Osteocyte (in vitro differentiated cells): ENCODE measurements at regions not wholly inside any gene's neighbourhood (a gene's known extent, or its start where the extent isn't known, plus 50 kb on each side); places are given as distances from the start of the nearest gene placed in this dataset.

ENCODE experiments used
- DNase-seq: peaks from one replicate; pipeline ENCODE4 v3.0.0; 2021; ENCODE audit warnings: mixed read lengths; ENCODE audit not compliant: unreplicated experiment; ENCODE audit errors: extremely low spot score
- H3K27ac Mint-ChIP-seq: one replicate; pipeline ENCODE4 v1.8.0; 2021; ENCODE audit warnings: mild to moderate bottlenecking, mixed read lengths; ENCODE audit not compliant: unreplicated experiment
- H3K27me3 Mint-ChIP-seq: one replicate; pipeline ENCODE4 v1.8.0; 2021; ENCODE audit warnings: mixed read lengths; ENCODE audit not compliant: unreplicated experiment
- H3K36me3 Mint-ChIP-seq: one replicate; pipeline ENCODE4 v1.8.0; 2021; ENCODE audit warnings: mixed read lengths; ENCODE audit not compliant: unreplicated experiment
- H3K4me1 Mint-ChIP-seq: one replicate; pipeline ENCODE4 v1.8.0; 2021; ENCODE audit warnings: mixed read lengths; ENCODE audit not compliant: unreplicated experiment
- H3K4me3 Mint-ChIP-seq: one replicate; pipeline ENCODE4 v1.8.0; 2021; ENCODE audit warnings: mild to moderate bottlenecking, moderate library complexity, mixed read lengths; ENCODE audit not compliant: unreplicated experiment
- H3K9me3 Mint-ChIP-seq: one replicate; pipeline ENCODE4 v1.8.0; 2021; ENCODE audit warnings: mixed read lengths; ENCODE audit not compliant: unreplicated experiment
- CTCF ChIP-seq: fragments of 200-600 bp; sonication (generic); IDR thresholded peaks from 2 replicates; pipeline ENCODE4 v1.5.0; 2021; ENCODE audit warnings: antibody characterized with exemption, mild to moderate bottlenecking, moderate library complexity

GRCh38 chr16:72422308-72422897, 250.4 kb upstream of the PMFBP1 start:
- Mint-ChIP-seq H3K4me3 (no peak overlapping the region), H3K27ac (no peak overlapping the region), H3K36me3 (peaks cover 27% of the 10 kb centered on the region), H3K27me3 (no peaks in the 10 kb centered on the region), H3K4me1 (no peaks in the 10 kb centered on the region), H3K9me3 (peaks cover 40% of the 10 kb centered on the region)
- no peak for TF ChIP-seq CTCF
- no peak for DNase-seq

- Mint-ChIP-seq H3K4me3 (no peak overlapping the region), H3K4me1 (no peaks in the 10 kb centered on the region), H3K27ac (no peak overlapping the region), H3K27me3 (no peaks in the 10 kb centered on the region), H3K9me3 (peaks cover 45% of the 10 kb centered on the region), H3K36me3 (peaks cover 26% of the 10 kb centered on the region)
- no peak for TF ChIP-seq CTCF
- no peak for DNase-seq
Measured at GRCh38 chr16:72419638-72420037, 247.7 kb upstream of the PMFBP1 start.

- Mint-ChIP-seq H3K4me3 (no peak overlapping the region), H3K27me3 (no peaks in the 10 kb centered on the region), H3K4me1 (peaks cover 3% of the 10 kb centered on the region), H3K9me3 (peaks cover 17% of the 10 kb centered on the region), H3K36me3 (peaks cover 3% of the 10 kb centered on the region), H3K27ac (no peak overlapping the region)
- no peak for DNase-seq
- no peak for TF ChIP-seq CTCF
Measured at GRCh38 chr16:72415379-72415778, 243.4 kb upstream of the PMFBP1 start.

GRCh38 chr16:72410492-72410891, 238.5 kb upstream of the PMFBP1 start:
- no peak for DNase-seq
- peaks cover 15% of the 10 kb centered on the region for H3K4me1 Mint-ChIP-seq

GRCh38 chr16:72409423-72409822, 237.5 kb upstream of the PMFBP1 start:
- Mint-ChIP-seq H3K36me3 (peaks cover 11% of the 10 kb centered on the region), H3K27ac (no peak overlapping the region), H3K27me3 (no peaks in the 10 kb centered on the region), H3K9me3 (peaks cover 23% of the 10 kb centered on the region), H3K4me1 (peaks cover 15% of the 10 kb centered on the region), H3K4me3 (no peak overlapping the region)
- no peak for TF ChIP-seq CTCF
- no peak for DNase-seq

More at GRCh38 chr16:72410492-72410891, 238.5 kb upstream of the PMFBP1 start:
- Mint-ChIP-seq H3K36me3 (peaks cover 9% of the 10 kb centered on the region), H3K27me3 (no peaks in the 10 kb centered on the region), H3K4me3 (no peak overlapping the region), H3K27ac (no peak overlapping the region), H3K9me3 (peaks cover 19% of the 10 kb centered on the region)
- TF ChIP-seq CTCF: no peak
